ENCODE measurements at regions not wholly inside any gene's neighbourhood (a gene's known extent, or its start where the extent isn't known, plus 50 kb on each side); places are given as distances from the start of the nearest gene placed in this dataset.

DNA sequence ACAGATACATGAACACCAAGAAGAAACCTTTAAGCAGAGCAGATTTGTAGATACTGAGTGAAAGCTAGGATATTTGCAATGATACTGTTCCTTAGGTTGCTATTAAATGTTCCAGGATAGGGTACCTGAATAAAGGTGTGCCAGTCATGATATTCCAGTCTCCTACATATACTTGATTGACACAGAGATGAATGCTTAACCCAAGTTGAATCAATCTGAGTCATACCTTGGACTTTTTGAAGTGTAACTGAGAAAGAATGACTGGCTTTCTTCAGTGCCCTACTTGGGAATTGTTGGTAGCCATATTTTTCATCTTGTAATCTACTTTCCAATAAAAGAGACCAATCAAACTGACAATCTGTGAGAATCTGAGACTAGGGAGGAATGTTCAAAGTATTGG is 805.7 kb upstream of the GHITM start:
- Histone ChIP-seq H3K4me1 (ENCODE audit: control insufficient read depth in 1 of 2, insufficient read depth in 2 of 2, low read length in 2 of 2) (no peaks in the 10 kb centered on the region), H4K20me1 (ENCODE audit: insufficient read depth) (no peaks in the 10 kb centered on the region), H2AFZ (ENCODE audit: low read depth, low read length, poor library complexity, severe bottlenecking) (no peak overlapping the region), H3K9me2 (ENCODE audit: insufficient read depth) (no peaks in the 10 kb centered on the region), H3K4me3 (replicated peaks in 1 of 2; ENCODE audit: low read depth in 1 of 2, low read length in 2 of 2) (no peak overlapping the region), H3K9me3 (ENCODE audit: control insufficient read depth in 1 of 2, insufficient read depth in 1 of 2, low read depth in 1 of 2, low read length in 2 of 2) (peaks cover 14 to 15% of the 10 kb centered on the region in 2 experiments; a peak in 2 of 4 replicates), H3K9ac (ENCODE audit: low read length) (no peak overlapping the region), H3K4me2 (ENCODE audit: low read length) (no peak overlapping the region), H3K27ac (ENCODE audit: low read depth, low read length) (no peak overlapping the region), H3K27me3 (ENCODE audit: insufficient read depth, low read length) (no peaks in the 10 kb centered on the region), H3K36me3 (ENCODE audit: control insufficient read depth in 1 of 2, insufficient read depth in 2 of 2, low read length in 2 of 2) (no peaks in the 10 kb centered on the region), H3K79me2 (ENCODE audit: insufficient read depth, low read length) (no peaks in the 10 kb centered on the region)
- DNase-seq (ENCODE audit: low read depth, low spot score) (no peak), ATAC-seq (no peak)
- RAD21 ChIA-PET (ENCODE audit: low non-redundant PET in 1 of 2, low total read pairs in 2 of 2, uncharacterized antibody in 2 of 2, unreplicated experiment in 2 of 2): no interaction called here
- POLR2A ChIA-PET: no interaction called here
- no TSS peak for BruUV-seq (replicated peaks)
- no peak for TF ChIP-seq CBX3 (IDR thresholded peaks at IDR 0.05; ENCODE audit: low read depth)
- TF ChIP-seq EZH2 (IDR thresholded peaks at IDR 0.05): no peak
- no peak for TF ChIP-seq YY1 (IDR thresholded peaks at IDR 0.05; ENCODE audit: extremely low read depth, insufficient replicate concordance, low read depth, low read length)
- no peak for TF ChIP-seq FOSL1 (IDR thresholded peaks at IDR 0.05; ENCODE audit: low read depth)
- no peak for TF ChIP-seq POLR2A (IDR thresholded peaks at IDR 0.05; ENCODE audit: borderline replicate concordance, extremely low read depth, insufficient read depth, insufficient read length)
- TF ChIP-seq, protein P1, sequence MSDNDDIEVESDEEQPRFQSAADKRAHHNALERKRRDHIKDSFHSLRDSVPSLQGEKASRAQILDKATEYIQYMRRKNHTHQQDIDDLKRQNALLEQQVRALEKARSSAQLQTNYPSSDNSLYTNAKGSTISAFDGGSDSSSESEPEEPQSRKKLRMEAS (IDR thresholded peaks at IDR 0.05): no peak
- TF ChIP-seq, protein P2, sequence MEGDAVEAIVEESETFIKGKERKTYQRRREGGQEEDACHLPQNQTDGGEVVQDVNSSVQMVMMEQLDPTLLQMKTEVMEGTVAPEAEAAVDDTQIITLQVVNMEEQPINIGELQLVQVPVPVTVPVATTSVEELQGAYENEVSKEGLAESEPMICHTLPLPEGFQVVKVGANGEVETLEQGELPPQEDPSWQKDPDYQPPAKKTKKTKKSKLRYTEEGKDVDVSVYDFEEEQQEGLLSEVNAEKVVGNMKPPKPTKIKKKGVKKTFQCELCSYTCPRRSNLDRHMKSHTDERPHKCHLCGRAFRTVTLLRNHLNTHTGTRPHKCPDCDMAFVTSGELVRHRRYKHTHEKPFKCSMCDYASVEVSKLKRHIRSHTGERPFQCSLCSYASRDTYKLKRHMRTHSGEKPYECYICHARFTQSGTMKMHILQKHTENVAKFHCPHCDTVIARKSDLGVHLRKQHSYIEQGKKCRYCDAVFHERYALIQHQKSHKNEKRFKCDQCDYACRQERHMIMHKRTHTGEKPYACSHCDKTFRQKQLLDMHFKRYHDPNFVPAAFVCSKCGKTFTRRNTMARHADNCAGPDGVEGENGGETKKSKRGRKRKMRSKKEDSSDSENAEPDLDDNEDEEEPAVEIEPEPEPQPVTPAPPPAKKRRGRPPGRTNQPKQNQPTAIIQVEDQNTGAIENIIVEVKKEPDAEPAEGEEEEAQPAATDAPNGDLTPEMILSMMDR (IDR thresholded peaks at IDR 0.05 in 2 of 3, conservative IDR thresholded peaks at IDR 0.05 in 1 of 3; ENCODE audit: borderline replicate concordance in 1 of 3, insufficient read depth in 1 of 3, low read depth in 2 of 3, low read length in 2 of 3): no peak
- no peak for TF ChIP-seq CEBPB (IDR thresholded peaks at IDR 0.05; ENCODE audit: low read depth)
- TF ChIP-seq, protein P3, sequence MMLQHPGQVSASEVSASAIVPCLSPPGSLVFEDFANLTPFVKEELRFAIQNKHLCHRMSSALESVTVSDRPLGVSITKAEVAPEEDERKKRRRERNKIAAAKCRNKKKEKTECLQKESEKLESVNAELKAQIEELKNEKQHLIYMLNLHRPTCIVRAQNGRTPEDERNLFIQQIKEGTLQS (IDR thresholded peaks at IDR 0.05): no peak
- no peak for TF ChIP-seq TCF7L2 (IDR thresholded peaks at IDR 0.05; ENCODE audit: borderline replicate concordance, extremely low read depth, insufficient read depth, insufficient read length)
- no peak for TF ChIP-seq POLR2AphosphoS5 (IDR thresholded peaks at IDR 0.05; ENCODE audit: low read depth, low read length)
- TF ChIP-seq EGR1 (IDR thresholded peaks at IDR 0.05; ENCODE audit: low read depth): no peak
- CTCF ChIA-PET: no interaction called here
- intact Hi-C loops (cut with micrococcal nuclease): no loop called here

Data from HCT116 (cell line).